OCI-M2 (cell line): ENCODE measurements at regions not wholly inside any gene's neighbourhood (a gene's known extent, or its start where the extent isn't known, plus 50 kb on each side); places are given as distances from the start of the nearest gene placed in this dataset.
"Not testable (repeated sequence)": the region's sequence is repeated elsewhere in the genome, so short reads cannot be mapped to it uniquely, and the experiment has no call there.

Experiments
- DNase-seq: peaks from one replicate; lab custom pipeline; 2025; ENCODE audit not compliant: unreplicated experiment; lab: John Stamatoyannopoulos, UW

GRCh38 chr12:131469945-131470344 lies 240.9 kb upstream of the SFSWAP start:
- DNase-seq: not testable (repeated sequence)

- no peak for DNase-seq
Measured at GRCh38 chr12:131471271-131471905, 239.5 kb upstream of the SFSWAP start.

DNA sequence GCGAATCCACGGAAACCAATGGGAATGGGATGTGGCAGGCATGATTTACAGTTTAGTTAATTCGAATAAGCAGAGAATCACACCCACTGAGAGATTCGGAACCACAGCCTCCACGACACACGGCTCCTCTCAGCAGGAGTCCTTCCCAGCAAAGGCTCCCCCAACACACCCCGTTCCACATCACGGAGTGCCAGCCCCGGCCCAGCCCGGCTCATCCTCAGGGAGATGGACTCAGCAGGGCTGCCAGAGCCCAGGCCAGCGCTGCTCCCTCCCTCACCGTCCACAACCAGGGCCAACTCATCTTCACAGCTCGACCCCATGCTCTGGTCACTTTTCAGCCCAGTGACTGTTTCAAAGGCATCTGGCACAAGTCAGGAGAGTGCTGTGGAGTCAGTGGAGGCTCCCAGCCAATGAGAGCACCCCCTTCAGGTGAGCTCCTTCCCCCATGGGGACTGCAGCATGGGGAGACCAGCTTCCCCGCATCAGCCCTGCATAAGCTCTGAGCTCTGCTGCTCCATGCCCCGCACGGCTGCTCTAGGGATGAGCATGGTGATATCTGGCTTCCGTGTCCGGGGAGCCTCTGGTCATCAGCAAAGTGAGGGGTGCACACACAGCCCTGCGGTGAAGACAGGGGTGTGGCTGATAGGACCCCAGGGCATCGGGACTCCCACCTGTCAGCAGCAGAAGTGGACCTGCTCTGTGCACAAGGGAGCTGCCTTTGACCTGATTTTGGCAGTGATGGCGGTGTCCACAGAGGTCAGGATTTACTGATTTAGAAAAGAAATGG lies 238.8 kb upstream of the SFSWAP start:
- no peak for DNase-seq

- no peak for DNase-seq
Measured at GRCh38 chr12:131473261-131473660, 237.6 kb upstream of the SFSWAP start.

GRCh38 chr12:131473741-131474709 lies 236.9 kb upstream of the SFSWAP start:
- no peak for DNase-seq

GRCh38 chr12:131475012-131475411 lies 235.9 kb upstream of the SFSWAP start:
- DNase-seq: not testable (repeated sequence)

- DNase-seq: no peak
Measured at GRCh38 chr12:131477613-131478012, 233.3 kb upstream of the SFSWAP start.

GRCh38 chr12:131478468-131478867 lies 232.4 kb upstream of the SFSWAP start:
- no peak for DNase-seq

- no peak for DNase-seq
Measured at GRCh38 chr12:131482199-131482598, 228.7 kb upstream of the SFSWAP start.

DNA sequence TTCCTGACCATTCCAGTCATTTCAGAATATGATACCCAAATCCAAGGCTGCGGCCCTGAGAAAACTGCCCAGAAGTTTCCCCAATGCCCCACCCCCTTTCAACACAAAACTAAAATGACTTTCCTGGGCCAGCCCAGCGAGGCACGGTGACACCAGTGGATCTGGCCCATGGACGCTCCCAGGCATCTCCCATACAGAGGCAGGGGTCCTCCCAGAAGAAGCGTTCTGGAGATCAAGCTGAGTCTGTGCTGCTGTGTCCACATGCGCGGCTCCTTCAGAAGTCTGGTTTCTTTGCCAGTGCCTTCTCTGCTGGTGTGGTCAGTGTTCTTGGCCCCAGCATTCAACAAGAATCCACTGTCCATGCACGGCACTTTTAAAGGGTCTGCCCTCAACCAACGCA lies 228.2 kb upstream of the SFSWAP start:
- DNase-seq: no peak

DNA sequence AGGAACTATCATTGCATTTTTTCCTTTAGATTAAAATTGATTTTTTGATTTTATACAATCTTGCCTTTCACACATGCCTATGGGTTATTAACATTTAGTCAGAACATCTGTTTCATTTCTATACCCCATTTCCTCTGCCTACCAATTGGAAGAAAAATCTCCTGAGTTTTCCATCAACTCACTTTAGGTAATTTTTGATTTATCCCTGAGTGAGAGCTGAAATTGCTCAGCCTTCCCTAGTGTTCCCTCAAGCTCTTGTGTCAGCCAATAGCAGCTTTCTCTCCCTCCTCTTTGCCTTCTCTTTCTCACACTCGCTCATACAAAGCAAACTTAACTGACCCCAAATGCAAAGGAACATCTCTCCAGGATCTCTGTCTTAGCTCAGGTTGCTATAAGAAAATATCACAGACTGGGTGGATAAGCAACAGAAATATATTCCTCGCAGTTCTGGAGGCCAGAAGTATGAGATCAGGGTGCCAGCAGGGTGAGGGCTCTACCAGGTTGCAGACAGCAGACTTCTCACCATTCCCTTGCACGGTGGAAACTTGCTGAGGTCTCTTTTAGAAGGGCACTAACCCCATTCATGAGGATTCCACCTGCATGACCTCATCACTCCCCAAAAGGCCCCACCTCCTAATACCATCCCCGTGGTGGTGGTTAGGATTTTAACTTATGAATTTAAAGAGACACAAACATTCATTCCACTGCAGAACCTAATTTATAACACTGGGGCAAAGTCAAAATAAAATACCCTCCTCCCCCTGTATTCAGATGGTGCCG lies 224.2 kb upstream of the SFSWAP start:
- no peak for DNase-seq

GRCh38 chr12:131487388-131488124 lies 223.3 kb upstream of the SFSWAP start:
- no peak for DNase-seq

GRCh38 chr12:131489718-131490117 lies 221.2 kb upstream of the SFSWAP start:
- no peak for DNase-seq

- DNase-seq: no peak
Measured at GRCh38 chr12:131491155-131491554, 219.7 kb upstream of the SFSWAP start.

- no peak for DNase-seq
Measured at GRCh38 chr12:131491916-131492490, 218.9 kb upstream of the SFSWAP start.

- no peak for DNase-seq
Measured at GRCh38 chr12:131493068-131493826, 217.6 kb upstream of the SFSWAP start.

DNA sequence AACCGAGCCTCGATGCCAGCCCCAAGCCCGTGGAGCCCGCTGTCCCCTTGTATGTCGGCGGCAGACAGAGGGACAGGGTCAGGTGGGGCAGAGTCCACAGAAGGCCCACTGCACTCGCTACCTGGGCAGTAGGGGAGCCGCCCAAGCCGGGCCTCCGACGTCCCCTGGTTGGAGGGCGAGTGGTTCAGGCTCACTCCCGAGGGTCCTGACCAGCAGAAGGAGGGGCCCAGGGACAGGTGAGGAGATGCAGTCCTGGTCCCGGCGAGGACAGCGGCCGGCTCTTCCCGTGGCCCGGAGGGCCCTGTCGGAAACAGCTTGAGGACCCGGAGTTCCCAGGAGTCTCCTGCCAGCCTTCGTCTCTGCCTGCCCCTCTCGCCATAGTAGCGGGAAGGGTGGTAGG lies 216.7 kb upstream of the SFSWAP start:
- DNase-seq: no peak

- no peak for DNase-seq
Measured at GRCh38 chr12:131494741-131495524, 216.0 kb upstream of the SFSWAP start.
